ENCODE measurements at regions not wholly inside any gene's neighbourhood (a gene's known extent, or its start where the extent isn't known, plus 50 kb on each side); places are given as distances from the start of the nearest gene placed in this dataset.
"Not testable (repeated sequence)": the region's sequence is repeated elsewhere in the genome, so short reads cannot be mapped to it uniquely, and the experiment has no call there.

- peak; percentile 73 for DNase-seq (ENCODE audit: low spot score)
- peak; percentile 89 for ATAC-seq
- intact Hi-C loops (cut with DNase I): no loop called here
Observed at GRCh38 chr13:90800082-90800746, 547.3 kb upstream of the MIR17HG start.

DNA sequence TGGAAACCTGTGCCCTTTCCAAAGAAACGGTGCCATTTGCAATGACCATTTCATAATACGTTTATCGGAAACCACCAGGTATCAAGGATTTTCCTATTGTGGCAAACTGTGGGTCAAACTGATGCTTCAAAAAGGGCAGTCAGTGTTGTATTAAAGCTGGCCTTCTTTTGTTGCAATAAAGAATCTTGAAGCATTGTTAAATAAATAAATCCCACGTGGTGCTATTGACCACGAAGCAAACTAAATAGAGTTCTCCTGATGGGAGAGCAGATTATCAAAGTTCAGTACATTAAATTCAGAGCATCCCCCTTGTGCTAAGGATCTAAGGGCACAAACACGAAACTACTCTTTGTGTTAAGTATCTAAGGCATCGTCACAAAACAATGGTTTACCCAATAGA is 545.9 kb upstream of the MIR17HG start:
- intact Hi-C loops (cut with DNase I): no loop called here
- DNase-seq (ENCODE audit: low spot score) (no peak), ATAC-seq (no peak)

- DNase-seq (ENCODE audit: low spot score): no peak
- no peak for ATAC-seq
- intact Hi-C loops (cut with DNase I): no loop called here
Observed at GRCh38 chr13:90803210-90803609, 544.3 kb upstream of the MIR17HG start.

- DNase-seq (ENCODE audit: low spot score) (no peak), ATAC-seq (no peak)
- intact Hi-C loops (cut with DNase I): no loop called here
Observed at GRCh38 chr13:90806016-90806615, 541.4 kb upstream of the MIR17HG start.

- ATAC-seq: no peak
- no peak for DNase-seq (ENCODE audit: low spot score)
- intact Hi-C loops (cut with DNase I): no loop called here
Observed at GRCh38 chr13:90806892-90807291, 540.6 kb upstream of the MIR17HG start.

DNA sequence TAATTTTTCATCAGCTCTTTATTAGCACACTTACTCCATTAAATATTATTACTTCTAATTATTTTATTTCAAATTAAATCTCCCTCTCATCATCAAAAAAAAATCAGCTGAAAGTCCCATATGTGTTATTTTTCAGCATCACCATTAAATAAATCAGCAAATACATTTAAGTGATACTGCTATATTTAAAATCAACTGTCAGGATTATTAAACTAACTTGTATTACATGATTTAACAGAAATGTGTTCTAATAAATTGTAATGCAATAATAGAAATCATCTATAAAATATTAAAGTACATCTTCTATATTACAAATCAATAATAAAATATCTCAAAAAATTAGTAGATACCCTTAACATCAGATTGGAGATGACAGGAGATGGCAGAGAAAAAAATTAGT is 538.6 kb upstream of the MIR17HG start:
- ATAC-seq (no peak), DNase-seq (ENCODE audit: low spot score) (no peak)
- intact Hi-C loops (cut with DNase I): no loop called here

- intact Hi-C loops (cut with DNase I): no loop called here
- DNase-seq (ENCODE audit: low spot score): no peak
- ATAC-seq: no peak
Observed at GRCh38 chr13:90824032-90824431, 523.5 kb upstream of the MIR17HG start.

DNA sequence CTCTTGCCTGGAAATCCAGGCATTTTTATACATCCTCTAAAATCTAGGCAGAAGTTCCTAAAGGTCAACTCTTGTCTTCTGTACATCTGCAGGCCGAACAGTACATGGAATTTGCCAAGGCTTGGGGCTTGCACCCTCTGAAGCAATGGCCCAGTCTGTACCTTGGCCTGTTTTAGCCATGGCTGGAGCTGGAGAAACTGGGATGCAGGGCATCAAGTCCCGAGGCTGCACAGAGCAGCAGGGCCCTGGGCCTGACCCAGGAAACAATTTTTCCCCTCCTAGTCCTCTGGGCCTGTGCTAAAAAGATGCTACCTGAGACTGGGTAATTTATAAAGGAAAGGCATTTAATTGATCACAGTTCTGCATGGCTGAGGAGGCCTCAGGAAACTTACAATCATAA is 520.8 kb upstream of the MIR17HG start:
- DNase-seq (ENCODE audit: low spot score) (no peak), ATAC-seq (no peak)
- intact Hi-C loops (cut with DNase I): no loop called here

DNA sequence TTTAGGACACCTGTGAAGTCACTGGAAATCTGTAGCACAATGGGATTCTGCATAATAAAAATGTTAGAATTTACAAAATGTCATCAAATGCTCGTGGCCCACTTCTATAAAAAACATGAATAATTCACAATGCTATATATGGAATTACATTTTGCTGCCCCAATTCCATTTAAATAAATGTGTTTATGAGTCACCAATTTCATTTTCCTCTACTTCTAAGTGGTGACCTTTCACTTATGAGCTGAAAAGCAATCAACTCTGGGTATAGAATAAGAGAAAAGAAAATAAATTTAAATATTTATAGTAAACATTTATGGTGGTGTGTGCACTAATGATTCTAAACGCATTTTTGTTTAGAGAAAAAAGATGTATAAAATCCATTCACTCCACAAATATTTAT is 516.7 kb upstream of the MIR17HG start:
- DNase-seq (ENCODE audit: low spot score) (no peak), ATAC-seq (no peak)
- intact Hi-C loops (cut with DNase I): no loop called here

DNA sequence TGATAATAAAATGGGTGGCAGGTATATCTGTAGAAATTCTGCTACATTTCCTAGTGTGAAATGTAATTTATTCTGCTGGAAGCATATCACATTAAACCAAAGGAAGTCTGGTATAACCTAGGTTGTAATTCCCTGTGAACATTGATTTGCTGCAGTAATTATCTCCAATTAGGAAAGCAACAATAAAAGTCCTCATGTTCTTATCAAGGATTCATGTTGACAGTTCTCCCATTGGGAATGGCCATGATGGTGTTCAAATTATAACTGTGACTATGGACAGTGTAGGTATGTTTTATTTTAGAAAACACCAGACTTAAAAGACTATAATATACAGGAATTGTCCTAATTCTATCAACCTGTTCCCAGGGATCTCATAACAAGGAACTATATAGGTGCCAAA is 513.5 kb upstream of the MIR17HG start:
- ATAC-seq: no peak
- DNase-seq (ENCODE audit: low spot score): no peak
- intact Hi-C loops (cut with DNase I): no loop called here

GRCh38 chr13:90834700-90835099 is 512.8 kb upstream of the MIR17HG start:
- no peak for ATAC-seq
- intact Hi-C loops (cut with DNase I): no loop called here
- DNase-seq (ENCODE audit: low spot score): no peak

DNA sequence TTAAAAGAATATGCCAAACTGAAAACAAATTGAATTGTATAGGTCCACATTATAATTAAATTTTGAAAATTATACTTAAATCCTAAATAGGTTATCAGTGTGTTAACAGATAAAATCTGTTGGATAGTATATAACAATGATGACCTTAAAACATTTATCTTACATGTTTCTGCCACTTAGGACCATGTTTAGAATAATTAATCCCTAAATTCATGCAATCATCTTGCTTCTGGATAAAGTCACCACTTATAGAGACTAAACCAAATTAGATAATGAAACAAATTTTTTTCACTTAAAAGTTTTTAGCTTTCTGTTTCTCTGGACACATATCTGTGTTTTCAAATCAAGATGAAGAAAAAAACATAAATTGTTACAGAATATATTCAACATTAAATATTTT is 511.7 kb upstream of the MIR17HG start:
- intact Hi-C loops (cut with DNase I): no loop called here
- DNase-seq (ENCODE audit: low spot score) (no peak), ATAC-seq (no peak)

DNA sequence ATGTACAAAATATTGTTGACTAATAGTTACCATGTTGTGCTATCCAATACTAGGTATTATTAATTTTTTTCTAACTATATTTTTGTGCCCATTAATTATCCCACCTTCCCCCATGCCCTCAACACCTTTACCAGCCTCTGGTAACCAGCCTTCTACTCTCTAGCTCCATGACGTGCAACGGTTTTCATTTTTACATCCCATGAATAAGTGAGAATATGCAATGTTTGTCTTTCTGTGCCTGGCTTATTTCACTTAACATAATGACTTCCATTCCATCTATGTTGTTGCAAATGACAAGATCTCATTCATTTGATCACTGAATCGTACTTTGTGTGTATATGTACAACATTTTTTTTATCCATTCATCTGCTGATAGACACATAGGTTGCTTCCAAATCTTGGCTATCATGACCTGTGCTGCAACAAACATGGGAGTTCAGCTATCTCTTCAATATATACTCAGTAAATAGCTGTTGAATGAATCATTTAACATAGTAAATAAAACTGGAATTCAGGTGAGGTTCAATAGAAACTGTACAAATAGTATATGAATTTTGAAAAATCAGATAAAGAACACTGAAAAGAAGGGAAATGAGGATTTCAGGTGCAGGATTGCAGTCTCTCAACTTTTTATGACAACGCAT is 509.0 kb upstream of the MIR17HG start:
- ATAC-seq: no peak
- intact Hi-C loops (cut with DNase I): no loop called here
- DNase-seq (ENCODE audit: low spot score): no peak

DNA sequence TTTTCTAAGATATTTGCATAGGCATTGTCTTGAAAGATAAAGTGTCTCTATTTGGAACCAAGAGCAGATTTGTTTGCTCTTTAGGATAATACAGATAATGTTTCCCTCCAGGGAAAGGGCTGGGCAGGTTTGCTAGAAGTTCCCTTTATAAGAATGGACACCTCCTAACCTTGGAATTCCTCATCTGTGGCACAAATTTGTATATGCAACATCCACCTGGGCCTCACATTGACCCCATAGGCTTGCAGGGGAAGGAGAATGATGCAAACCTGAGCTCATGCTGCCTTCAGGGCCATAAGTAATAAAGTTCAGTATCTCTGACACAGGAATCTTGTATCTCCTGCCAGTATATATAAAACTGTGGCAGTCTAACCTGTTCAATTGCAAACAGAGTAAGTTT is 508.4 kb upstream of the MIR17HG start:
- no peak for ATAC-seq
- intact Hi-C loops (cut with DNase I): no loop called here
- DNase-seq (ENCODE audit: low spot score): no peak

- ATAC-seq (no peak), DNase-seq (ENCODE audit: low spot score) (no peak)
- intact Hi-C loops (cut with DNase I): no loop called here
Observed at GRCh38 chr13:90846936-90847335, 500.6 kb upstream of the MIR17HG start.

DNA sequence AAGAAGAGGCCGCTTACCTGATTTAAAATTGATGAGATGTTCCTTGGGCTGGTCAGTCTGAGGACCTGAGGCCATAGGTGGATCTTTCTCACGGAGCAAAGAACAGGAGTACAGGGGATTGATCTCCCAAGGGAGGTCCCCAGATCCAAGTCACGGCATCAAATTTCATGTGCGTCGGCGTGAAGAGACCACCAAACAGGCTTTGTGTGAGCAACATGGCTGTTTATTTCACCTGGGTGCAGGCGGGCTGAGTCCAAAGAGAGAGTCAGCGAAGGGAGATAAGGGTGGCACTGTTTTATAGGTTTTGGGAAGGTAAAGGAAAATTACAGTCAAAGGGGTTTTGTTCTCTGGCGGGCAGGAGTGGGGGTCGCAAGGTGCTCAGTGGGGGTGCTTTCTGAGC is 493.8 kb upstream of the MIR17HG start:
- DNase-seq (ENCODE audit: low spot score); intact Hi-C loops (cut with DNase I); ATAC-seq: not testable (repeated sequence)

- no peak for DNase-seq (ENCODE audit: low spot score)
- intact Hi-C loops (cut with DNase I): no loop called here
- ATAC-seq: no peak
Observed at GRCh38 chr13:90857921-90858320, 489.6 kb upstream of the MIR17HG start.

DNA sequence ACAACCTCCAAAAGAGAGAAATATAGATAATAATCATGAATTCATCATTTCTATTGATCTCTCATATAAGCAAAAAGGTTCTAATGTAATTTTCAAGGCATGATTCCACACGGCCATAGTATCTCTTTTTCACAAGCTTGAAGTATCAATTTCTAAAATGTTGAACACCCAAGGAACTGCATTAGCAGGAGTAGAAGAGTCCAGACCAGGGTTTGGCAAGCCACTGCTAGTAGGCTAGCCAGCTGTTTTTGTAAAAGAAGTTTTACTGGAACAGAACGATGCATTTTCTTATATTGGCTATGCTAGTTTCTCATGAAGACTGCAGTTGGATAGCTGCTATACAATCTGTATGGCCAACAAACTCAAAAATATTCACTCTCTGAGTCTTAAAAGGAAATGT is 481.5 kb upstream of the MIR17HG start:
- ATAC-seq (no peak), DNase-seq (ENCODE audit: low spot score) (no peak)
- intact Hi-C loops (cut with DNase I): no loop called here

DNA sequence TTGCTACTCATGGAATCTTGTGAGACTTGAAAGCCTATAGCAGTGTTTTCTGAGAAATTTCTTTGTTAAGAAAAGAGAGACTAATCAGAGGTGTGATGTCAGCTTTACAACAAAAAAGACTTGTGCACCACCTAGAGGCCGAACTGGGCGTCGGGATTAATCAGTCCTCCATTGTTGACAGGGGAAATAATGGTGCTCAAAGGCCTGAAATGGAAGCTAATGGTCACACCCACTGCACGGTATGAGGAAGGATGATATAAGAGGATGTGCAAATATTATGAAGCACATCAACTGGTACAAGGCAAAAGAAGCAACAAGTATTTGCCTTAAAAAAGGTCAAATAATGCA is 480.2 kb upstream of the MIR17HG start:
- intact Hi-C loops (cut with DNase I): no loop called here
- ATAC-seq (peak; percentile 83), DNase-seq (ENCODE audit: low spot score) (peak; percentile 80)

DNA sequence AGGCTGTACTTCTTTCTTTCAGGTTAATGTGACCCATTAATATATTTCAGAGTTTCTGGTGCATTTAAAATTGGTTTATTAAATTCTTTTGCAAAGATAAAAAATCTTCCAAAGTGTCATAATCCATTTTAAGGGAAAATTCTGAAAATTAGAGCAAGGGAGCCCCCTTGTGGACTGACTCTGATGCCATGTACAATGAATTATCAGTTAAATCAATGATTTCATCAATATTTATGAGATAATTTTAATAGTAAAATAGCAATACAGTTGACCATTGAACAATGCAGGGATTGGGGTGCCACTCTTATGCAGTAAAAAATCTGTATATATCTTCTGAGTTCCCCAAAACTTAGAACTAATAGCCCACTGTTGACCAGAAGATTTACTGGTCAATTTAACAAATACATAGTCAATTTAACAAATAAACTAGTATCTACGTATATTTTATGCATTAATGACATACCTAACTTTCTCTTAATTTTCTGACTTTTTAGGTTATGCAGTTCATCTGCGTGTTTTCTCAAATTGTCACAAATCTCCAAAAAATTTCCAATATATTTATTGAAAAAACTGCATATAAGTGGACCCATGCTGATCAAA is 479.1 kb upstream of the MIR17HG start:
- ATAC-seq (no peak), DNase-seq (ENCODE audit: low spot score) (no peak)
- intact Hi-C loops (cut with DNase I): no loop called here

Data from sciatic nerve (tissue), 2 donors.